Panc1 (cell line): ENCODE measurements at regions not wholly inside any gene's neighbourhood (a gene's known extent, or its start where the extent isn't known, plus 50 kb on each side); places are given as distances from the start of the nearest gene placed in this dataset.
"Not testable (repeated sequence)": the region's sequence is repeated elsewhere in the genome, so short reads cannot be mapped to it uniquely, and the experiment has no call there.

Experiments used
- TF ChIP-seq, protein P1 (sequence below): fragments of 450-650 bp; IDR thresholded peaks from 2 replicates; pipeline ENCODE4 v1.5.1; 2017; ENCODE audit warnings: mild to moderate bottlenecking
- TF ChIP-seq, protein P2 (sequence below), 2 experiments: IDR thresholded peaks; 2 replicates each; pipeline ENCODE4 v1.6.1; 2011 to 2012; ENCODE audit warnings: low read depth in 2 of 2, control low read depth in 1 of 2, low read length in 1 of 2, mild to moderate bottlenecking in 1 of 2, moderate library complexity in 1 of 2; ENCODE audit not compliant: insufficient read depth in 1 of 2

DNA sequence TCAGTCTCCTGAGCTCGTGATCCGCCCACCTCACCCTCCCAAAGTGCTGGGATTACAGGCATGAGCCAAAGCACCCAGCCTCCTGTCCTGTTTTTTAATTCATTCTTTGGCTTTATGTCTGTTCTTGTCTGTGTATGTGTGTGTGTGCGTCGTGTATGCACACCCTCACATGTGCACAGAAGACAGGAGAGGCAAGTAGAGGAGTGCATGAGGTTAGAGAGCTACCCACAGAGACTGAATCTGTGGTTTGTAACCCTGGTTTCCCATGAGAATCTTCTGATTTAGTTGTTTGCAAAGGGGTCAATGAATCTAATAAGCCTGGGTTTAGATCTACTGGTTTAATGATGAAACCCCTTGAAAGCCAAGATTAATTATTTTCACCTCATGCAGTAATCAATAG is 1090.0 kb downstream of the EPHA3 start:
- TF ChIP-seq, protein P1, sequence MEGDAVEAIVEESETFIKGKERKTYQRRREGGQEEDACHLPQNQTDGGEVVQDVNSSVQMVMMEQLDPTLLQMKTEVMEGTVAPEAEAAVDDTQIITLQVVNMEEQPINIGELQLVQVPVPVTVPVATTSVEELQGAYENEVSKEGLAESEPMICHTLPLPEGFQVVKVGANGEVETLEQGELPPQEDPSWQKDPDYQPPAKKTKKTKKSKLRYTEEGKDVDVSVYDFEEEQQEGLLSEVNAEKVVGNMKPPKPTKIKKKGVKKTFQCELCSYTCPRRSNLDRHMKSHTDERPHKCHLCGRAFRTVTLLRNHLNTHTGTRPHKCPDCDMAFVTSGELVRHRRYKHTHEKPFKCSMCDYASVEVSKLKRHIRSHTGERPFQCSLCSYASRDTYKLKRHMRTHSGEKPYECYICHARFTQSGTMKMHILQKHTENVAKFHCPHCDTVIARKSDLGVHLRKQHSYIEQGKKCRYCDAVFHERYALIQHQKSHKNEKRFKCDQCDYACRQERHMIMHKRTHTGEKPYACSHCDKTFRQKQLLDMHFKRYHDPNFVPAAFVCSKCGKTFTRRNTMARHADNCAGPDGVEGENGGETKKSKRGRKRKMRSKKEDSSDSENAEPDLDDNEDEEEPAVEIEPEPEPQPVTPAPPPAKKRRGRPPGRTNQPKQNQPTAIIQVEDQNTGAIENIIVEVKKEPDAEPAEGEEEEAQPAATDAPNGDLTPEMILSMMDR, result not testable (repeated sequence)
- TF ChIP-seq, protein P2, sequence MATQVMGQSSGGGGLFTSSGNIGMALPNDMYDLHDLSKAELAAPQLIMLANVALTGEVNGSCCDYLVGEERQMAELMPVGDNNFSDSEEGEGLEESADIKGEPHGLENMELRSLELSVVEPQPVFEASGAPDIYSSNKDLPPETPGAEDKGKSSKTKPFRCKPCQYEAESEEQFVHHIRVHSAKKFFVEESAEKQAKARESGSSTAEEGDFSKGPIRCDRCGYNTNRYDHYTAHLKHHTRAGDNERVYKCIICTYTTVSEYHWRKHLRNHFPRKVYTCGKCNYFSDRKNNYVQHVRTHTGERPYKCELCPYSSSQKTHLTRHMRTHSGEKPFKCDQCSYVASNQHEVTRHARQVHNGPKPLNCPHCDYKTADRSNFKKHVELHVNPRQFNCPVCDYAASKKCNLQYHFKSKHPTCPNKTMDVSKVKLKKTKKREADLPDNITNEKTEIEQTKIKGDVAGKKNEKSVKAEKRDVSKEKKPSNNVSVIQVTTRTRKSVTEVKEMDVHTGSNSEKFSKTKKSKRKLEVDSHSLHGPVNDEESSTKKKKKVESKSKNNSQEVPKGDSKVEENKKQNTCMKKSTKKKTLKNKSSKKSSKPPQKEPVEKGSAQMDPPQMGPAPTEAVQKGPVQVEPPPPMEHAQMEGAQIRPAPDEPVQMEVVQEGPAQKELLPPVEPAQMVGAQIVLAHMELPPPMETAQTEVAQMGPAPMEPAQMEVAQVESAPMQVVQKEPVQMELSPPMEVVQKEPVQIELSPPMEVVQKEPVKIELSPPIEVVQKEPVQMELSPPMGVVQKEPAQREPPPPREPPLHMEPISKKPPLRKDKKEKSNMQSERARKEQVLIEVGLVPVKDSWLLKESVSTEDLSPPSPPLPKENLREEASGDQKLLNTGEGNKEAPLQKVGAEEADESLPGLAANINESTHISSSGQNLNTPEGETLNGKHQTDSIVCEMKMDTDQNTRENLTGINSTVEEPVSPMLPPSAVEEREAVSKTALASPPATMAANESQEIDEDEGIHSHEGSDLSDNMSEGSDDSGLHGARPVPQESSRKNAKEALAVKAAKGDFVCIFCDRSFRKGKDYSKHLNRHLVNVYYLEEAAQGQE (IDR thresholded peaks at IDR 0.05; ENCODE audit: insufficient read depth in 1 of 2, low read depth in 2 of 2, low read length in 1 of 2), result not testable (repeated sequence)
